ENCODE measurements at regions not wholly inside any gene's neighbourhood (a gene's known extent, or its start where the extent isn't known, plus 50 kb on each side); places are given as distances from the start of the nearest gene placed in this dataset.

- TF ChIP-seq CTCF (IDR thresholded peaks at IDR 0.05; ENCODE audit: low read length) (no peak), EZH2 (IDR thresholded peaks at IDR 0.05; ENCODE audit: borderline replicate concordance, low read length) (no peak)
Measured at GRCh38 chr15:38648121-38648843, 83.7 kb upstream of the RASGRP1 start.
